Gastroesophageal sphincter (tissue), 3 donors: ENCODE measurements at regions not wholly inside any gene's neighbourhood (a gene's known extent, or its start where the extent isn't known, plus 50 kb on each side); places are given as distances from the start of the nearest gene placed in this dataset.
"Not testable (repeated sequence)": the region's sequence is repeated elsewhere in the genome, so short reads cannot be mapped to it uniquely, and the experiment has no call there.

Experiments
- CTCF ChIP-seq, 4 experiments: fragments of 200-600 bp in 2 of 4; fragments of 450-650 bp in 2 of 4; sonication (generic) in 1 of 4; IDR thresholded peaks; one replicate each; pipeline ENCODE4 v1.5.1; 2017 to 2019; ENCODE audit warnings: antibody characterized with exemption in 4 of 4, mild to moderate bottlenecking in 2 of 4, moderate library complexity in 2 of 4
- POLR2A ChIP-seq, 2 donors: fragments of 450-650 bp; IDR thresholded peaks; one replicate each; pipeline ENCODE4 v1.6.1; 2017; ENCODE audit warnings: antibody characterized with exemption in 2 of 2, mild to moderate bottlenecking in 2 of 2, moderate library complexity in 1 of 2

- TF ChIP-seq CTCF, POLR2A (IDR thresholded peaks at IDR 0.05): not testable (repeated sequence)
These were observed 236.2 kb downstream of the SPATA31A6 start for GRCh38 chr9:42419652-42420051.
